Stimulated activated CD4-positive, alpha-beta T cell treated with anti-CD3 and anti-CD28 coated beads, Interleukin-15, amount 100 ng/mL, for 24 hours (primary cell): ENCODE measurements at regions not wholly inside any gene's neighbourhood (a gene's known extent, or its start where the extent isn't known, plus 50 kb on each side); places are given as distances from the start of the nearest gene placed in this dataset.

Experiments
- DNase-seq: peaks from one replicate; pipeline ENCODE4 v3.0.0-alpha.2; 2020

DNA sequence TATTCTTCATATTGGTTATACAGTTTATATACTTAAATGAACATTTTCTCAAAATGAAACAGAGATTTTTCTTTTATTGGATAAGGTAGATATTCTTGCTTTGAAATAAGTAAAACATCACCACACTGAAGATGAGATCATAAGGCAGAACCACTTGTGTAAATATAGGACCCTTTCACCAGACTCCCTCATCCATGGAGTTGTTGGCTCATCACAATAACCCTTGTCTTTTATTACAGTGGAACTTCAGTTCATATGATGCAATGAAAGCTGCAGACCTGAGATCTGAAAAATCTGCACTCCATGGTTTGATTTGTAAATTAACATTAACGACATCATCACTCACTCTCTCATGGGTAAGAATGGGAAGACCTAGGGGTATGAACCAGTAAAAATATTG, 51.9 kb upstream of the DBX2 start:
- DNase-seq, result no peak

DNA sequence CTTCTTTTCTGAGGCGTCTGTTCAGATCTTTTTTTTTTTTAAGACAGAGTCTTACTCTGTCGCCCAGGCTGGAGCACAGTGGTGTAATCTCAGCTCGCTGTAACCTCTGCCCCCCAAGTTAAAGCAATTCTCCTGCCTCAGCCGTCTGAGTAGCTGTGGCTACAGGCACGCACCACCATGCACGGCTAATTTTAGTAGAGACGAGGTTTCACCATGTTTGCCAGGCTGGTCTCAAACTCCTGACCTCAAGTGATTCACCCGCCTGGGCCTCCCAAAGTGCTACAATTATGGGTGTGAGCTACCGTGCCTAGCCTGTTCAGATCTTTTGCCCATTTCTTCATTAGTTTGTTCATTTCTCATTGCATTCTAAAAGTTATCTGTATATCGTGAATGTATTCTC, 55.1 kb upstream of the DBX2 start:
- DNase-seq, result no peak

DNA sequence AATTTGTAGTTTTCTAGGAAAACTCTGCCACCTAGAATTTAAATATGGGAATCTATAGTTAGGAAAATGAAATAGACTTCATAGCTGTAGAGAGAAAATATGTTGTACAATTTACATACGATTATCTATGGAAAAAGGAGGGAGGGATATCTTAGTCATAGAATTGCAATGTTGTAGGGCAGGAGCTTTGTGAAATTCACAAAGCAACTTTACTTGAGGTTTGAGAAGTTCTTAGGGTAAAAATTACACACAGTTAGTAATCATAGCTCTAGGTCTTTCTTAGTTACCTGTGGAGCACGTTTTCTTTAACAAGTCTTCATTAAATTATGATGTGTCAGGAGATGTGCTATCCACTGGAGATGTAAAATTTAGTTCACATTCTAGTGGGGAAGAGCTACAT, 61.4 kb upstream of the DBX2 start:
- no peak for DNase-seq

DNA sequence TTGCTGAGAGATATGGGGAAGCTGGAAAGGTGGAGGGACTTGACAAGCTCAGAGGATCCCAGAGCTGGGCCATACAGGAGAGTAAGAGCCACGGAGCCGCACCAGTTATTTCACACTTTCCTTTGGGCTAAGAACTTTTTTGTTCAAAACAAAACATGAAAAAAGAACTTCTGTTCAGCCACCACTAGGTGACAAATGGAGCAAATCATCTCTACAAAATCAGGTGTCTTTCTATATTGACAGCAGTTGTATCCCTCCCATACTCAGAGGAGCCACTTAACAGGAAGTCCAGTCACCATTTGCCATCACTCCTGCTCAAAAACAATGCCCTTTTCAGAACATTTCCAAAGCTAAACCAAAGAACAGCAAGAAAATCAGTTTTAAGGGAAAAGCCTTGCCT, 70.3 kb upstream of the DBX2 start:
- DNase-seq, result no peak

DNA sequence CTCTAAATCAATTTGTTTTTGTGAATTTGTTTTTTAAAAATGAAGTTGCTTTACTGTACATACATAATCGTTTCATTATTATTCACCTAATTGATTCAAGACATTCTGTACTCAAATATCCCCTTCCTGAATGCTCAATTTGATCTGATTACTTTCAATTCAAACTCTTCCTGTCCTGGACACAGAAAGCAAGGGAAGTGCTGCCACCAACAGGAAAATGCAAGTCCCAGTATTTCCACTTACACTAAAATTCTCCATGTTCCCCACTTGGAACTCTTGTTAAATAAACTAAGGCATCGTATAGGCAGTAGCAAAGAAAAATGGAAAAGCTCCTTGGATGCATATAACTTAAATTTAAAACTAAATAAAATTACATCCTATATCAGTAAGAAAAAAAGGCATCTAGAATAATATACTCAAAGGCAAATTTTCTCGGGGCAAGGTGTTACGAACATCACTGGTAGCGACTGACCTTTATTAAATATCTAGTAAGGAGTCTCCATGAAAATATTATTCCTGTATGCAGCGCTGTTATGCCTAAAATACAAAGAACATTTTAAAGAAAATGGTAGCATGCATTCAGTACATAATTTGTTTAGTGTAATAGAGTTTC, 72.0 kb upstream of the DBX2 start:
- no peak for DNase-seq

DNA sequence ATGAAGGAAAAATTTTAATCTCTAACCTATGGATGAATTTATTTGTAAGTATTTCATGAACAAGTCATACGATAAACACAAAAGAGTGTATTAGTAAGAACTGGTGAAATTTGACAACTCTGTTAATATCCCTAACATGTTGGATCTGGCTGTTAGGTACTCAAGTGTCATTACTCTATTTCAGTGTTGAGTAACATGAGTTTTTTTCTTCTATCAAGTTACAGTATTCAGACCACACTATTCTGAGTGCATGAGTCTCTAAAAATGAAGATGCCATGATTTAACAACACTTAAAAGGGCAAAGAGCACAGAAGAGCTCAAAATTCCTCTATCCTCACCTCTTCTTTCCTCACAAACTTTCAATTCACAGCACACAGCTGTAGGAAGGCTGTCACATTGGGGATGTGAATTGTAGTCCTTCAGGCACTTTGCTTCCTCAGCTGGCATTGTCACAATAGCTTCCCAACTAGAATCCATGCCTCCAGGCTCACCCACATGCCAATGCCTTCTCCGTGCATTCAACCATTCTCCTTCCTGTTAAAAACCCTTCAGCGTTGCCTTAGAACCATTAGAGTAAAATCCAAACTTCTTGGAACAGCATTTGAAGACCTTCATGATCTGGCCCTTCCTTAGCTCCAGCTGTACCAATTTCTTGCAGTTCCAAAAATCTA, 73.7 kb upstream of the DBX2 start:
- no peak for DNase-seq

DNA sequence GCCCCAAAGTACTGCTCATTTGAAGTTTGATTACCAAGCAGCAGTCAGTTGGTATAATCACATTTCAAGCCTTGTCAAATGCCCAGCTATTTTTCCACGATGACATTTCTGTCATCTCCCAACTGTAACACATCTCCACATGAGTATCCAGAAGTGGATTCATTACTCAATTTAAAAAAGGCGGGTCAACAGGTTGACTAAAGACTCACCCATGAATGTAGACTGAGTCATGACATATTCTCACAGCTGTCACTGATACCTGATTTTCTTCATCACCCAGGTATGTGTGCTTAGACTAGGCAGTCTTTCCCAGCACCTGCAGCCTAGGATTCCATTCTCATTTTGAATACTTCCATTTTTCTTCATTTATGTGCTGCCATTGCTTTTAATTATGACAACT, 75.1 kb upstream of the DBX2 start:
- DNase-seq, result no peak

DNA sequence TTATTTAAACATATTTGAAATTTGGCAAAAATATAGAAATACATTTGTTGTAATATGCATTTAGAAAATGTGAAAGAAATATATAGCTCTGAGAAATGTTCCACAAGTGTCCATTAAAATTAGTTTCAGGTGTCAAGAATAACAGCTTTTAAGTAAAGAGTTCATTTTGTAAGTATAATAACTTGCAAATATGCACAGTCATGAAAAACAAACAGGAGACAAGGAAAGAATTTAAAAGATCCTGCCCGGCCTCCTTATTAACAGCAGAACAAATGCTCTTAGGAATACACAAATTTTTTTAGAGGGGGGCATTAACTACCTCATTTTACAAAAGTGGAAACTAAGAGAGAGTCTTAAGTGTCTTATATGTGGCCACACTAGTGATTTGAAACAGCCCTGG, 77.7 kb upstream of the DBX2 start:
- DNase-seq, result no peak

DNA sequence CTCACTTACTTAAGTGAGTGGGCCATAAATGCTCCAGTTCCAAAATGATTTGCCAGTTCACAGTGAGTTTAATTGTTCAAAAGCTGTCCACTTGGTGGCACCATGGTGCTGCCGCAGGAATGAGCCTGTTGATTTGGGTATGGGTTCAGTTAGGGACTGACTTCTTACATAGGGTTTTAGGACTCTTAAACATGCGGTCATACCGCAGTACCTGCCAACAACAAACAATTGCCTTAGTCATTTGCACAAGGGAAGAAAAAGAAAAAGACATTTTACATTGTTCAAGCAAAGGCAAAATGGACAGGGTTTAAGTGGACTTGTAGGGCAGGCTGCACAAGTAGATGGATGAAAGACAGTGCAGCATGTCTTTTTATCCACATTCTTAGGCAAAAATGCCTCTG, 80.0 kb upstream of the DBX2 start:
- peak; percentile 51 for DNase-seq

DNA sequence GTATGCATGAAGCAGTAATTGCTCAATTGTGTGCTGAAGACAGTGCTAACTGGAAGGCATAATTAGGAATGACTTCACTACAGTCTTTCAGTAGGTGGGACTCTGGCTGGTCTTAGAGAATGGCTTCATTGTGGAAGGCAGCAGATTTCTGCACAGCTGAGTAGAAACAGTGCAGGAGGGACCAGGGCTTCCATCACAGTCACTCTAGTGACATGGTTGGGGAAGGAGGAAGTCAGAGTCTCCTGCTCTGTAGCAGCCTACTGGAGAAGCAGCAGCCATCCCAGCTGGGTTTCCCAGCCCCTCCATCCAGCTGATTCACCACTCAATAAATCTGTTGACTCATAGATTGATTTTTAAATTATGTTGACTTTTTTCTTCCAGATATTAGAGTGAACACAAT, 80.6 kb upstream of the DBX2 start:
- DNase-seq, result no peak

DNA sequence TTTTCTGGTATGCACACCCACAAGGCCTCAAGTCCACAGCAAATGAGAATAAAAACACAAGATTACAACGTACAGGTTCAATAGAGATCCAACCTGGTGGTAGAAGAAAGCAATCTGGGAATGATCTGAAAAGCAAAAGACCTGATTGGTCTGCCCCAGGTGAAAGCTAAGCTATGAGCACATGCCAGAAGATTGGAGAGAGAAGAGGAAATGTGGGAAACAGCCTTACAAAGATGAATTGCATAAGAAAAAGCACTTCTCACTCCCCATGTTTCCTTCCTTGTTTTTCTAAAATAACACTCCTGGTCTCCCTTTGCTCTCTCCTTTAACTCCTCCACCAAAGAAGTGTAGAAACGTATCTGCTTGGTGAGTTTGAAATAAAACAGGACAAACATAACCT, 77.3 kb upstream of the ANO6 start:
- DNase-seq, result no peak

DNA sequence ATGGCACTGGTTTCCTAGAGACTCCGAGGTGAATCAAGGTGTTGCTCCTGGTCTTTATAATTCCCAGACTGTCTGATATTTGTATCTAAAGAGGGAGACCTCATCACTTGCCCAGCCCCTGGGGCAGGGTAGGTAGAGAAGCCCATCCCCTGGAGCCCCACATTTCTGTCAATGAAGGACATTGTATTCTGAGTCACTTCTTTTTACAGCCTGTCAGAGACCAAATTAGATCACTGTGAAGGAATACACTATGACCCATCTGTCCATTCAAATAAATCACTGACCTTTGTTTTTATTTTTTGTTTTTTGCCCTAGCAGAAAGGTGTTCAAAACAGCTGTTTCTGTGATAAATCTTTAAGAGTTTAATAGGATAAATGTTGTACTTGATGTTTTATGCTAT, 67.9 kb upstream of the ANO6 start:
- no peak for DNase-seq

DNA sequence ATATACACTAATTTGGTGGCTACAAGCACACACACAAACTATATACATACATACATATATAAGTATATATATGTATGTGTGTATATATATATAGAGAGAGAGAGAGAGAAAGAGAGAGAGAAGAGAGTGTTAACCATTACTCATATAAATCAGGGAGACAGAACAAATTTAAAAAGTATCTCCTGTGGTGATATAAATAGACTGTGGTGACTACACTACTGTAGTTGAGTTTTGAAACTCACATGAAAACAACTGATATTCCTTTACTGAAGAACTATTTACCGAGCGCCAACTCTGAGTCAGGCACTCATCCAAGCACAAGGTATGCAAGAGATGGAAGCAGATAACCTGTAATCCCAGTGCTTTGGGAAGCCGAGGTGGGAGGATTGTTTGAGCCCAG, 67.3 kb upstream of the ANO6 start:
- no peak for DNase-seq

DNA sequence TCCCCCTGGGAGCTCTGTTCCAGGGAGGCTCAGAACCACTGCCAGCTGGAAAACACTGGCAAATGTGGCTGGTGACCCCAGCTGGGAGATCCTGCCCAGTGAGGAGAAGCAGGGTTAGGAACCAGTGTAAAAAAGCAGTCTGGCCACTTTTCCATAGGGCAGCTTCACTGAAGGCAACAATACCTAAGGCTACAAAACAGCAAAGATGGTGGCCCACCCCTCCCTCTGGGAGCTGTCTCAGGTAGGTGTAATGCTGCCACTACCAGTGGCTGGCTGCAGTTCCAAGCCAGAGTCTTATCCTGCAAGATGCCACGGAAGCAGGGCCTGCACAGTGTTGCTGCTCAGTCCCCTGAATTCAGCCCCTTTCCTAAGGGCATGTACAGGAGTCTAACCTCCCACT, 50.6 kb upstream of the ANO6 start:
- no peak for DNase-seq

DNA sequence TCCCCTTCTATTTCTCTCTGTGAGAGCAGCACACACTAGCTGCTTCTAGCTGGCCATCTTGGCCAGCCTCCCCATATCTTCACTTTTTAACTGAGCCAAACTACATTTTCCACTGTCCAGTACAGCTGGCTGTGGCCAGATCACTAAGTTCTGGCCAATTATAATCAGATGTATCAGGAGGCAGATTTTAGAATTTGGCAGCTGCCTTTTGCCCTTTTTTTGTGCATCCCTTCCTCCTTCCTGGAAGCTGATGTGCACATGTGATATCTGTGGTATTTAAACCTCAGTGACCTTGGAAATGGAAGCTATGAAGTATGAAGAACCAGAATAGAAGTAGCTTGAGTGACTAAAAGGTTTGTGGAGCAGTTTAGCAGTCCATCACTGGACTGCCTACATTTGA, 49.8 kb upstream of the ANO6 start:
- no peak for DNase-seq
